ACC112 (cell line): ENCODE measurements at regions not wholly inside any gene's neighbourhood (a gene's known extent, or its start where the extent isn't known, plus 50 kb on each side); places are given as distances from the start of the nearest gene placed in this dataset.

Experiments
- H2AFZ ChIP-seq: fragments of 200-600 bp; sonication (generic); one replicate; pipeline ENCODE4 v1.6.0; 2017; ENCODE audit warnings: antibody characterized with exemption, low read length; ENCODE audit not compliant: unreplicated experiment
- H3K27ac ChIP-seq: fragments of 200-600 bp; sonication (generic); 2 replicates; pipeline ENCODE4 v1.5.1; 2014; ENCODE audit warnings: low read depth, mild to moderate bottlenecking, antibody characterized with exemption, low read length, moderate library complexity
- H3K27me3 ChIP-seq: fragments of 200-600 bp; sonication (generic); 2 replicates; pipeline ENCODE4 v1.6.1; 2014; ENCODE audit warnings: mild to moderate bottlenecking, antibody characterized with exemption, low read length, moderate library complexity, mixed read lengths; ENCODE audit not compliant: insufficient read depth
- H3K36me3 ChIP-seq: fragments of 200-600 bp; sonication (generic); 2 replicates; pipeline ENCODE4 v1.6.1; 2016; ENCODE audit warnings: mild to moderate bottlenecking, antibody characterized with exemption, low read length, moderate library complexity, mixed read lengths; ENCODE audit not compliant: insufficient read depth
- H3K4me1 ChIP-seq: fragments of 200-600 bp; sonication (generic); one replicate; pipeline ENCODE4 v1.6.1; 2016; ENCODE audit warnings: low read length, mixed read lengths; ENCODE audit not compliant: insufficient read depth, unreplicated experiment, control insufficient read depth
- H3K4me3 ChIP-seq: fragments of 200-600 bp; sonication (generic); 2 replicates; pipeline ENCODE4 v1.5.1; 2014; ENCODE audit warnings: mild to moderate bottlenecking, low read depth, low read length
- H3K79me2 ChIP-seq: fragments of 200-600 bp; sonication (generic); one replicate; pipeline ENCODE4 v1.6.0; 2016; ENCODE audit warnings: low read length; ENCODE audit not compliant: control insufficient read depth, unreplicated experiment, insufficient read depth

GRCh38 chr20:17026346-17026745 lies 200.5 kb upstream of the PCSK2 start:
- Histone ChIP-seq H3K4me1 (no peaks in the 10 kb centered on the region), H3K79me2 (no peaks in the 10 kb centered on the region), H3K27me3 (peaks cover 3% of the 10 kb centered on the region; the same call in 1 of the 2 replicates), H3K4me3 (no peak overlapping the region), H3K36me3 (no peaks in the 10 kb centered on the region), H3K27ac (no peak overlapping the region), H2AFZ (no peak overlapping the region)

- Histone ChIP-seq H3K4me3 (no peak overlapping the region), H2AFZ (no peak overlapping the region), H3K79me2 (no peaks in the 10 kb centered on the region), H3K4me1 (no peaks in the 10 kb centered on the region), H3K27ac (no peak overlapping the region), H3K36me3 (no peaks in the 10 kb centered on the region), H3K27me3 (peaks cover 3% of the 10 kb centered on the region; the same call in 1 of the 2 replicates)
These were observed 197.1 kb upstream of the PCSK2 start for GRCh38 chr20:17029698-17030097.

- Histone ChIP-seq H2AFZ (no peak overlapping the region), H3K4me1 (no peaks in the 10 kb centered on the region), H3K4me3 (no peak overlapping the region), H3K79me2 (no peaks in the 10 kb centered on the region), H3K27ac (no peak overlapping the region), H3K27me3 (no peaks in the 10 kb centered on the region; the same call in 1 of the 2 replicates), H3K36me3 (no peaks in the 10 kb centered on the region)
These were observed 190.3 kb upstream of the PCSK2 start for GRCh38 chr20:17036541-17036940.

DNA sequence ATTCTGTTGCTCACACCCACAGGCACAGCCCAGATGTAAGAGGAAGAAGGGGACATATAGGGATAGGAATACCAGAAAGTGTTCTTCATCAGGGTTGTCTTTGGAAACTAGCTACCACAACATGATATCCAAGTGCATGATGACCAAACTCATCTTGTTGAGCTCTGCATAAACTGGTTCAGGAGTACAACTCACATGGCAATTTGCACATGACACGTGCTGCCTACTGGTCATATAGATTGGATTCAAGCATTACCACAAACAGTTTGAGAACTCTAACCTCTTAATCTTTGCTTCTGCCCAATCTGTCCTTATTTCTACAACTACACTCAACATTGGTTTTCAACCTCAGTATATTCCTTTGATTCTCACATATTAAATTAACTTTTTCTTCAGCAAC lies 184.7 kb upstream of the PCSK2 start:
- no peaks in the 10 kb centered on the region for H3K79me2 ChIP-seq
- no peak overlapping the region for H3K4me3 ChIP-seq
- H2AFZ ChIP-seq, result no peak overlapping the region
- no peaks in the 10 kb centered on the region for H3K36me3 ChIP-seq
- no peak overlapping the region for H3K27ac ChIP-seq
- H3K27me3 ChIP-seq, result no peaks in the 10 kb centered on the region; the same call in 1 of the 2 replicates
- no peaks in the 10 kb centered on the region for H3K4me1 ChIP-seq

DNA sequence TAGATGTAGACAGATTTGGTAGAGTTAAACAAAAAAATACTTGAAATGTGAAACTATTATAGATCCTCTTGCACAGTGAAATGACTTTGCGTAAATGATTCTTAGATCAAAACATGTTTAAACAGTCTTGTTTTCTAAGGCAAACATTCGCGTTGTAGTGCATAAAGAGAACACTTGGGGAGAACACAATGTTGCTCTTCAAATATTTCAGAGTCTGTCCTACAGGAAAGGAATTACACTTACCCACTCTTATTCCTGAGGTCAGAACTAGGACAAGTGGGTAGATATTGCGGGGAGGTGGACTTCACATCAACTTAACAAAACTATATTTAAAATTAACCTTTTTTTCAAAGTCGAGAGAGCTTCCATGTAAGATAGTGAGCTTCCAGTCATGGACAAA lies 183.5 kb upstream of the PCSK2 start:
- H3K27ac ChIP-seq, result no peak overlapping the region
- H3K79me2 ChIP-seq, result no peaks in the 10 kb centered on the region
- H3K4me3 ChIP-seq, result no peak overlapping the region
- no peaks in the 10 kb centered on the region; the same call in 1 of the 2 replicates for H3K27me3 ChIP-seq
- no peaks in the 10 kb centered on the region for H3K4me1 ChIP-seq
- no peak overlapping the region for H2AFZ ChIP-seq
- no peaks in the 10 kb centered on the region for H3K36me3 ChIP-seq

DNA sequence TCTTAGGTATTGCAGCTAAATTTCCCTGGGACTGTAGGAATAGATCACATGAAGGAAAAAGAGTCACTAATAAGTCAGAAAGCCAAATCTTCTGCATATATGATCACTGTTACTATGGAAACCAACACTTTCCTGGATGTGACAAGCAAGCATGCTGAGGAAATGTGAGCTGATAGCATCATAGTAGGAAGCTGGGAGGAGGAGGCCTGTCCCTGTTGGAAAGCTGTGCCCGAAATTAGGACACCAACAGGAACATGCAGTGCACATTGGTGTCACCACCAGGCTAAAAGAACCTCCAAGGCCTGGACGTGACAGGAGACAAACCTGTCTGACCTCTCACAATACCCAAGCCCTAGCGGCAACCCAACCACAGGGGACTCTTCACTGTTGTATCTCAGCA lies 181.9 kb upstream of the PCSK2 start:
- Histone ChIP-seq H3K27ac (no peak overlapping the region), H3K36me3 (no peaks in the 10 kb centered on the region), H3K4me1 (no peaks in the 10 kb centered on the region), H3K79me2 (no peaks in the 10 kb centered on the region), H3K27me3 (no peaks in the 10 kb centered on the region; the same call in 1 of the 2 replicates), H3K4me3 (no peak overlapping the region), H2AFZ (no peak overlapping the region)

- Histone ChIP-seq H3K36me3 (no peaks in the 10 kb centered on the region), H3K79me2 (no peaks in the 10 kb centered on the region), H2AFZ (no peak overlapping the region), H3K4me3 (no peak overlapping the region), H3K4me1 (no peaks in the 10 kb centered on the region), H3K27me3 (no peaks in the 10 kb centered on the region), H3K27ac (no peak overlapping the region)
These were observed 167.4 kb upstream of the PCSK2 start for GRCh38 chr20:17059465-17059864.

- Histone ChIP-seq H3K4me3 (no peak overlapping the region), H3K79me2 (no peaks in the 10 kb centered on the region), H2AFZ (no peak overlapping the region), H3K36me3 (no peaks in the 10 kb centered on the region), H3K27me3 (no peaks in the 10 kb centered on the region), H3K27ac (no peak overlapping the region), H3K4me1 (no peaks in the 10 kb centered on the region)
These were observed 165.1 kb upstream of the PCSK2 start for GRCh38 chr20:17061715-17062114.

DNA sequence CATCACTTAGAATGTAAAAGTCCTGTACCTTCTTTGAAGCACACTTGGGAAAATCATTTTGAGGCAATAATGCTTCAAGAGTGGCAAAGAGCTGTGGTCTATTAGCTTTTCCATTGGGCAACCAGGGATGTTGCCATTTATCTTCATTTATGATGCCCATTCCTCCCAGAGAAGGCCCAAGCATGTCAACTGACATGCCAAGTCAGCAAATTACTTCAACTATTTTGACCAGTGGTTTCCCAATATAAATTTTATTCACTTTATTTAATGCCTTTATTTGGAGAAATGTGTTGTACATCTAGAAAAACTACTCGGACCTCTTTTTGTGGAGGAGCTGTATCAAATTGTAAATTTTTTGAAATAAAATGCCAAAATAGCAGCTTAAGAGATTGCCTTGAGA lies 164.1 kb upstream of the PCSK2 start:
- no peak overlapping the region for H3K4me3 ChIP-seq
- H3K27ac ChIP-seq, result no peak overlapping the region
- no peak overlapping the region for H2AFZ ChIP-seq
- H3K36me3 ChIP-seq, result no peaks in the 10 kb centered on the region
- no peaks in the 10 kb centered on the region for H3K4me1 ChIP-seq
- H3K27me3 ChIP-seq, result no peaks in the 10 kb centered on the region
- no peaks in the 10 kb centered on the region for H3K79me2 ChIP-seq

GRCh38 chr20:17066902-17067301 lies 159.9 kb upstream of the PCSK2 start:
- Histone ChIP-seq H3K79me2 (no peaks in the 10 kb centered on the region), H2AFZ (no peak overlapping the region), H3K36me3 (no peaks in the 10 kb centered on the region), H3K4me3 (no peak overlapping the region), H3K27me3 (no peaks in the 10 kb centered on the region), H3K4me1 (no peaks in the 10 kb centered on the region), H3K27ac (no peak overlapping the region)

DNA sequence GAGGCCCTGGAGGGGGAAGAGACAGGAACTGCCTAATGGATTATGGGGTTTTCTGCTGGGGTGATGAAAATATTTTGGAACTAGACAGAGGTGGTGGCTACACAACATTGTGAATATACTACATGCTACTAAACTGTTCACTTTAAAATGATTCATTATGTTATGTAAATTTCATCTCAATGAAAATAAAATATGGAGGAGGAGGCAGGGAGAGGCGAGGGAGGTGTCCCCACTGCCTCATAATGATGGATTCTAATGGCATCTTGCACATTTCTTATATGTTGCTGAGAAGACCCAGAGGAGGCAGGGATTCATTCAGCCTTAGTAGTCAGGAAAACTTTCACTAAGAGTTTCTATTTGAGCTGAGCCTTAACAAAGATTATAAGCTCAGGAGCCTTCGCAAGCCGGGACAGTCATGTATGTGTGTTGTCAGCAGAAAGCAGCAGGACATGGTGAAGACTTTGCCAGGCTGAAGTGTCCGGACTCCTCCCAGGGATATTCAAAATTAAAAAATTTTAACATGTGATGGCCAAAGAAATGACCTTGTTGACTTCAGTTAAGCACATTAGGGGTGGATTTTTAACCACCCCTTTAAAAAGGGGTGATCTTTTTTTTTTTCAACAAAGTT lies 158.6 kb upstream of the PCSK2 start:
- no peaks in the 10 kb centered on the region for H3K27me3 ChIP-seq
- H3K36me3 ChIP-seq, result no peaks in the 10 kb centered on the region
- H3K27ac ChIP-seq, result no peak overlapping the region
- H3K79me2 ChIP-seq, result no peaks in the 10 kb centered on the region
- H2AFZ ChIP-seq, result no peak overlapping the region
- H3K4me1 ChIP-seq, result no peaks in the 10 kb centered on the region
- no peak overlapping the region for H3K4me3 ChIP-seq
